ENCODE measurements at regions not wholly inside any gene's neighbourhood (a gene's known extent, or its start where the extent isn't known, plus 50 kb on each side); places are given as distances from the start of the nearest gene placed in this dataset.

DNA sequence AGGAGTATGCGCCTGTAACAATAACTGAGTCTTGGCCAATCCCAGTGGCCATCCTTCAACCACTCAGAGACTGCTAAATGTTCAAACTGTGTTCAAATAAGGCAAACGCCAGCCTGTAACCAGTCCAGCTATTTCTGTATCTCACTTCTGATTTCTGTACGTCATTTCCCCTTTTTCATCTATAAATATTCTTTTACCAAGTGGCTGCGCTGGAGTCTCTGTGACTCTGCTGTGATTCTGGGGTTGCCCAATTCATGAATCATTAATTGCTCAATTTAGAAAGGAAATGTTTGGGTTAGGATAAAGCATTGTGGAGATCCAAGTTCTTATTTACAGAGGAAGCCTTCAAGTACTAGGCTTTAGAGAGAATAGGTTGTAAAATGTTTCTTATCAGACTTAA lies 89.8 kb upstream of the UST start:
- H3K4me3 Mint-ChIP-seq, result no peak overlapping the region
- DNase-seq (no peak), ATAC-seq (ENCODE audit: low read depth in 2 of 2) (peak in 1 of 2 donors; percentile 20)
- no peaks in the 10 kb centered on the region for H3K4me1 ChIP-seq (ENCODE audit: control insufficient read depth, insufficient read depth, low read length, poor library complexity, severe bottlenecking)
- H3K9me3 ChIP-seq (ENCODE audit: control insufficient read depth in 2 of 2, low read length in 2 of 2), result no peaks in the 10 kb centered on the region
- H3K9me3 Mint-ChIP-seq, result peaks cover 0 to 11% (median 6%) of the 10 kb centered on the region in 7 donors
- H3K27me3 ChIP-seq (ENCODE audit: control insufficient read depth, insufficient read depth, low read length), result no peaks in the 10 kb centered on the region
- no peak overlapping the region for H3K27ac ChIP-seq (ENCODE audit: insufficient read depth, low read length, poor library complexity, severe bottlenecking)
- H3K27ac Mint-ChIP-seq, result no peak overlapping the region
- H3K36me3 Mint-ChIP-seq, result no peaks in the 10 kb centered on the region
- H3K36me3 ChIP-seq (ENCODE audit: control insufficient read depth, insufficient read depth, low read length), result no peaks in the 10 kb centered on the region
- H3K4me3 ChIP-seq (ENCODE audit: low read depth, low read length), result no peak overlapping the region
- peaks cover 13% of the 10 kb centered on the region for H3K27me3 Mint-ChIP-seq
- H3K4me1 Mint-ChIP-seq, result no peaks in the 10 kb centered on the region

DNA sequence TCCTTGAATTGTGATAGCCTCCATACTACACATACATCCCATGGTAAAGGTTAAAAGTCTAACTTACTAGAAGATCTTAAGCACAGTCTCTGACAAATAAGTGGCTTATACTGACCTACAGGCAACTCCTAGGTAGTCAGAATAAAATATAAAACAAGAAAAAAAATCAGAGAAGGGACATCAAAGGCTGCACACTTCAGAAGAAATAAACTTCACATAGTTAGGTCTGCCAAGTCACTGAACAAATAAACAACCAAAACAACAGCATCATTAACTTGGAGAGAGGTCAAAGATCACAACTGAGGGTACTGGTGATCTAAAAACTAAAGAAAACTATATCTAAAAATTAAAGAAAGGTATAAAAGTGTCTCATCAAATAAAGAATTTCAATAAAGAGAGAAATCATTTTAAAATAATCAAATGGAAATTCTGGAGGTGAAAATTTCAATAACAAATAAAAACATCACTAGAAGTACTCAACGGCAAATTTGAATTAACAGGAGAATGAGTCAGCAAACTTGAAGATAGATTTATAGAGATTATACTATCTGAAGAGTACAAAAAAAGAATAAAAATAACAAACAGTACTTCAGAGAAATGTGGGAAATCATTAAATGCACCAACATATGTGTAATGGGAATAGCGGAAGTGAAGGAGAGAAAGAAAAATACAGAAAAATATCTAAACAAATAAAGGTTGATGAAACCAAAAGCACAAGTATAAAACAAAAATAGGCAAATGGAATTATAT lies 88.0 kb upstream of the UST start:
- Mint-ChIP-seq H3K27me3 (peaks cover 25% of the 10 kb centered on the region), H3K4me1 (no peaks in the 10 kb centered on the region), H3K9me3 (peaks cover 0 to 7% (median 5%) of the 10 kb centered on the region in 7 donors), H3K36me3 (no peaks in the 10 kb centered on the region), H3K4me3 (no peak overlapping the region), H3K27ac (no peak overlapping the region)
- DNase-seq (no peak), ATAC-seq (ENCODE audit: low read depth in 2 of 2) (no peak)
- Histone ChIP-seq H3K4me3 (ENCODE audit: low read depth, low read length) (no peak overlapping the region), H3K36me3 (ENCODE audit: control insufficient read depth, insufficient read depth, low read length) (no peaks in the 10 kb centered on the region), H3K27me3 (ENCODE audit: control insufficient read depth, insufficient read depth, low read length) (peaks cover under 1% of the 10 kb centered on the region), H3K4me1 (ENCODE audit: control insufficient read depth, insufficient read depth, low read length, poor library complexity, severe bottlenecking) (no peaks in the 10 kb centered on the region), H3K27ac (ENCODE audit: insufficient read depth, low read length, poor library complexity, severe bottlenecking) (no peak overlapping the region), H3K9me3 (ENCODE audit: control insufficient read depth in 2 of 2, low read length in 2 of 2) (no peaks in the 10 kb centered on the region)

DNA sequence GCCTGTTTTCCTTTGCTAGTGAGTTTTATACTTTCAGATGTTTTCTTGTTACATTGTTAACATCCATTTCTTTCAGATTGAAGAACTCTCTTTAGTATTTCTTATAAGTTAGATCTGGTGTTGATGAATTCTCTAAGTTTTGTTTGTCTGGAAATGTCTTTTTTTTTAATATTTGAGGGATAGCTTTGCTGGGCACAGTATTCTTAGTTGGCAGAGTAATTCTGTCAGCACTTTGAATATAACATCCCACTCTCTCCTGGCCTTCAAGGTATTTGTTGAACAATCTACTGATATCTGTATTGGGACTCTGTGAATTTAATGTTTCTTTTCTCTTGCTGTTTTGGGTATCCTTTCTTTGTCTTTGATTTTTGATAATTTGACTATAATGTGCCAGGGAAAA lies 79.4 kb upstream of the UST start:
- H3K9me3 ChIP-seq (ENCODE audit: control insufficient read depth in 2 of 2, low read length in 2 of 2), result peaks cover 20 to 28% of the 10 kb centered on the region in 2 experiments
- ATAC-seq (ENCODE audit: low read depth in 2 of 2), result no peak
- no peak overlapping the region for H3K4me3 Mint-ChIP-seq
- peaks cover 19% of the 10 kb centered on the region for H3K27me3 Mint-ChIP-seq
- H3K4me1 ChIP-seq (ENCODE audit: control insufficient read depth, insufficient read depth, low read length, poor library complexity, severe bottlenecking), result no peaks in the 10 kb centered on the region
- H3K27ac ChIP-seq (ENCODE audit: insufficient read depth, low read length, poor library complexity, severe bottlenecking), result no peak overlapping the region
- H3K27ac Mint-ChIP-seq, result peak overlapping the region in 1 of 3 donors; percentile 24
- no peaks in the 10 kb centered on the region for H3K36me3 ChIP-seq (ENCODE audit: control insufficient read depth, insufficient read depth, low read length)
- no peak overlapping the region for H3K4me3 ChIP-seq (ENCODE audit: low read depth, low read length)
- H3K9me3 Mint-ChIP-seq, result peaks cover 5 to 48% (median 15%) of the 10 kb centered on the region in 7 donors
- H3K4me1 Mint-ChIP-seq, result no peaks in the 10 kb centered on the region
- H3K27me3 ChIP-seq (ENCODE audit: control insufficient read depth, insufficient read depth, low read length), result peaks cover 2% of the 10 kb centered on the region
- DNase-seq, result no peak
- H3K36me3 Mint-ChIP-seq, result no peaks in the 10 kb centered on the region

DNA sequence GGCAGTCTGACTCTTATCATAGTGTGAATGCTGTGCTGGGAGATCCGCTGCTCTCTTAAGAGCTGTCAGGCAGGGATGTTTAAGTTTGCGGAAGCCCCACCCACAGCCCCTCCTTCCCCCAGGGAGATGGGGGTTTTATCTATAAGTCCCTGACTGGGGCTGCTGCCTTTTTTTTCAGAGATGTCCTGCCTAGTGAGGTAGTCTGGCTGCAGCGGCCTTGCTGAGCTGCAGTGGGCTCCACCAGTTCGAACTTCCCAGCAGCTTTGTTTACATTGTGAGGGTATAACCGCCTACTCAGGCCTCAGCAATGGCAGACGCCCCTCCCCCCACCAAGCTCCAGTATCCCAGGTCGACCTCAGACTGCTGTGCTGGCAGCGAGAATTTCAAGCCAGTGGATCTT lies 75.7 kb upstream of the UST start:
- H3K36me3 ChIP-seq (ENCODE audit: control insufficient read depth, insufficient read depth, low read length), result no peaks in the 10 kb centered on the region
- no peaks in the 10 kb centered on the region for H3K4me1 Mint-ChIP-seq
- ATAC-seq (ENCODE audit: low read depth in 2 of 2) (no peak), DNase-seq (no peak)
- no peak overlapping the region for H3K27ac ChIP-seq (ENCODE audit: insufficient read depth, low read length, poor library complexity, severe bottlenecking)
- no peaks in the 10 kb centered on the region for H3K4me1 ChIP-seq (ENCODE audit: control insufficient read depth, insufficient read depth, low read length, poor library complexity, severe bottlenecking)
- H3K4me3 ChIP-seq (ENCODE audit: low read depth, low read length), result no peak overlapping the region
- peaks cover 6% of the 10 kb centered on the region for H3K27me3 ChIP-seq (ENCODE audit: control insufficient read depth, insufficient read depth, low read length)
- H3K9me3 Mint-ChIP-seq, result peaks cover 7 to 64% (median 18%) of the 10 kb centered on the region in 7 donors
- no peak overlapping the region for H3K4me3 Mint-ChIP-seq
- no peak overlapping the region for H3K27ac Mint-ChIP-seq
- H3K36me3 Mint-ChIP-seq, result no peaks in the 10 kb centered on the region
- peaks cover 7% of the 10 kb centered on the region for H3K27me3 Mint-ChIP-seq
- H3K9me3 ChIP-seq (ENCODE audit: control insufficient read depth in 2 of 2, low read length in 2 of 2), result peaks cover 24 to 35% of the 10 kb centered on the region in 2 experiments

DNA sequence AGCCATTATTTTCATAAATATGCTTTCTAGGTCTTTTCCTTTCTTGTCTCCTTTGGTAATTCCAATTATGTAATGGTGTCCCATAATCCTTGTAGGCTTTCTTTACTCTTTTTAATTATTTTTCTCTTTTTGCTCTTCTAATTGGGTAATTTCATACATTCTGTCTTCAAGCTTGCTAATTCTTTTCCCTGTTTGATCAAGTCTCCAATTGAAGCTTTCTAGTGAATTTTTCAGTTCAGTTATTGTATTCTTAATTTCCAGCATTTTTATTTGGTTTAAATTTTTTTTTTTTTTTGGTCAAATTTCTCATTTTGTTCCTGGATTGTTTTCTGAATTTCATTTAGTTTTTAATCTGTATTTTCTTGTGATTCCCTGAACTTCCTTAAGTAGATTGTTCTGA lies 74.9 kb upstream of the UST start:
- no peak overlapping the region for H3K27ac ChIP-seq (ENCODE audit: insufficient read depth, low read length, poor library complexity, severe bottlenecking)
- no peak overlapping the region for H3K4me3 ChIP-seq (ENCODE audit: low read depth, low read length)
- DNase-seq, result no peak
- no peaks in the 10 kb centered on the region for H3K4me1 ChIP-seq (ENCODE audit: control insufficient read depth, insufficient read depth, low read length, poor library complexity, severe bottlenecking)
- H3K27me3 ChIP-seq (ENCODE audit: control insufficient read depth, insufficient read depth, low read length), result peaks cover 6% of the 10 kb centered on the region
- peaks cover 18 to 30% of the 10 kb centered on the region in 2 experiments for H3K9me3 ChIP-seq (ENCODE audit: control insufficient read depth in 2 of 2, low read length in 2 of 2)
- Mint-ChIP-seq H3K27me3 (peaks cover 7% of the 10 kb centered on the region), H3K9me3 (peaks cover 5 to 56% (median 15%) of the 10 kb centered on the region in 7 donors), H3K36me3 (no peaks in the 10 kb centered on the region), H3K4me3 (no peak overlapping the region), H3K27ac (no peak overlapping the region), H3K4me1 (no peaks in the 10 kb centered on the region)
- no peaks in the 10 kb centered on the region for H3K36me3 ChIP-seq (ENCODE audit: control insufficient read depth, insufficient read depth, low read length)
- ATAC-seq (ENCODE audit: low read depth in 2 of 2), result no peak

DNA sequence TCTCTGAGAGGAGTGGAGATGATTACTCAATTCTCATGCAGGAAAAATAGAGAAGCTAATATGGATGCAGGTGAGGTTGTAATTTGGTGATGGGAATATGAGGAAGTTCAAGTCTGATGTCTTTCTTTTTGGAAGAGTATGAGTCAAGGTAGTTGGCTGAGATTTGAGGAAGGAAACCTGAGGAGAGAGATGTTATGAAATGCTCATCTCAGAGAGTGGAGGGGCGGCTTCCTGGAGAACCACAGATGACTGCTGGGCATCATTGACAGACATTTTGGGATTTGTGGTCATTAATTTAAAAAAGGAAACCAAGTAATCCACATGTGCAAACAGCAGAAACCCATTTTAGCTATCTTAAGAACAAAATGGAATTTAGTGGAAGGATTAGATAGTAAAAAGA lies 72.5 kb upstream of the UST start:
- Histone ChIP-seq H3K9me3 (ENCODE audit: control insufficient read depth in 2 of 2, low read length in 2 of 2) (peaks cover 11 to 20% of the 10 kb centered on the region in 2 experiments), H3K4me1 (ENCODE audit: control insufficient read depth, insufficient read depth, low read length, poor library complexity, severe bottlenecking) (no peaks in the 10 kb centered on the region), H3K36me3 (ENCODE audit: control insufficient read depth, insufficient read depth, low read length) (no peaks in the 10 kb centered on the region), H3K27me3 (ENCODE audit: control insufficient read depth, insufficient read depth, low read length) (peaks cover 6% of the 10 kb centered on the region), H3K4me3 (ENCODE audit: low read depth, low read length) (no peak overlapping the region), H3K27ac (ENCODE audit: insufficient read depth, low read length, poor library complexity, severe bottlenecking) (no peak overlapping the region)
- no peaks in the 10 kb centered on the region for H3K36me3 Mint-ChIP-seq
- peaks cover 0 to 36% (median 7%) of the 10 kb centered on the region in 7 donors for H3K9me3 Mint-ChIP-seq
- H3K4me1 Mint-ChIP-seq, result no peaks in the 10 kb centered on the region
- no peak overlapping the region for H3K4me3 Mint-ChIP-seq
- no peak for DNase-seq
- H3K27ac Mint-ChIP-seq, result no peak overlapping the region
- no peak for ATAC-seq (ENCODE audit: low read depth in 2 of 2)
- H3K27me3 Mint-ChIP-seq, result peaks cover 6% of the 10 kb centered on the region

DNA sequence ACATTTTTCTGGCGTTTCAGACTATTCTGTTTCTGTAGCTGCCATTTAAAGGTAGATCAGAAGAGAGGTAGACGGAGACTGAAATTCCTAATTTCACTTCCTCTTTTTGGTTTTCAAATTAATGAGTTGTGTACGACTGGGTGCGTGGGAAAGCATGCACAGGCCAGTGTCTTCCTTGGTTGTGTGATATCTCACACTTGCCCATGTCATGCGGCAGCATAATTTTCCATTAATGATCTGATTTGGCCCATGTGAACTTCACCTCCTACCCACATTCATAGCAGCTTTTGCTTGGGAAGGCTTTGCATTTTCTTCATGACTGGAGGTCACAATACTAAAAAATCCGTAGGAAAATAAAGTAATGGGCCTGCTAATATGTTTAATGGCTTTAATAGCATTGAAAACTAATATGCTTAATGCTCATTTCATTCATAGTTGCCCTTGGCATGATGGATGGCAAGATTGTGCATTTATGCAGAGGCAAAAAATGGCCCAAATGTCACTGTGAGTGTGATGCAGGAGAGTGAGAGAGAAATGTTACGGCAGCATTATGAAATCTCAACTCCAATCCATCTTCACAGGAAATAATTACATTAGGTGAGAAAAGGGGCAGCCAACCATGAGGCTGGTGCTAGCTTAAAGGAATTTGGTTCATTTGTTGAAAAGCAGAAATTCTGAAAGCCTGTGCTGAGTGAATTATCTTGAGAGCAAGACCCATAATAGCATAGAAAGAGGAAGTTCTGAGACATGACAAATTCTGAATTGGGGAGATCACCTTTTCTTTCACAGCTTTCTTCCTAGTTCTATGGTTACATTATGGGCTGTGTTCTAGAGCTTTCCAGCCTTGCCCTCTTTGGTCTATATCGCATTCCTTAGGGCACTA lies 69.0 kb upstream of the UST start:
- H3K27me3 Mint-ChIP-seq, result peaks cover 11% of the 10 kb centered on the region
- no peak overlapping the region for H3K27ac ChIP-seq (ENCODE audit: insufficient read depth, low read length, poor library complexity, severe bottlenecking)

More for the DNA sequence above, 69.0 kb upstream of the UST start:
- Histone ChIP-seq H3K4me1 (ENCODE audit: control insufficient read depth, insufficient read depth, low read length, poor library complexity, severe bottlenecking) (no peaks in the 10 kb centered on the region), H3K4me3 (ENCODE audit: low read depth, low read length) (no peak overlapping the region), H3K36me3 (ENCODE audit: control insufficient read depth, insufficient read depth, low read length) (no peaks in the 10 kb centered on the region), H3K9me3 (ENCODE audit: control insufficient read depth in 2 of 2, low read length in 2 of 2) (peaks cover 2 to 3% of the 10 kb centered on the region in 2 experiments), H3K27me3 (ENCODE audit: control insufficient read depth, insufficient read depth, low read length) (peaks cover 8% of the 10 kb centered on the region)
- ATAC-seq (ENCODE audit: low read depth in 2 of 2) (no peak), DNase-seq (no peak)
- Mint-ChIP-seq H3K4me1 (no peaks in the 10 kb centered on the region), H3K36me3 (no peaks in the 10 kb centered on the region), H3K27ac (no peak overlapping the region), H3K4me3 (no peak overlapping the region), H3K9me3 (peaks cover 0 to 13% (median 1%) of the 10 kb centered on the region in 7 donors)

Data from CD4-positive, CD25-positive, alpha-beta regulatory T cell (primary cell).